CD1c-positive myeloid dendritic cell (primary cell): ENCODE measurements at regions not wholly inside any gene's neighbourhood (a gene's known extent, or its start where the extent isn't known, plus 50 kb on each side); places are given as distances from the start of the nearest gene placed in this dataset.
"Not testable (repeated sequence)": the region's sequence is repeated elsewhere in the genome, so short reads cannot be mapped to it uniquely, and the experiment has no call there.

Source experiments
- DNase-seq: peaks from one replicate; pipeline ENCODE4 v3.0.0-alpha.2; 2016; ENCODE audit errors: extremely low spot score

DNA sequence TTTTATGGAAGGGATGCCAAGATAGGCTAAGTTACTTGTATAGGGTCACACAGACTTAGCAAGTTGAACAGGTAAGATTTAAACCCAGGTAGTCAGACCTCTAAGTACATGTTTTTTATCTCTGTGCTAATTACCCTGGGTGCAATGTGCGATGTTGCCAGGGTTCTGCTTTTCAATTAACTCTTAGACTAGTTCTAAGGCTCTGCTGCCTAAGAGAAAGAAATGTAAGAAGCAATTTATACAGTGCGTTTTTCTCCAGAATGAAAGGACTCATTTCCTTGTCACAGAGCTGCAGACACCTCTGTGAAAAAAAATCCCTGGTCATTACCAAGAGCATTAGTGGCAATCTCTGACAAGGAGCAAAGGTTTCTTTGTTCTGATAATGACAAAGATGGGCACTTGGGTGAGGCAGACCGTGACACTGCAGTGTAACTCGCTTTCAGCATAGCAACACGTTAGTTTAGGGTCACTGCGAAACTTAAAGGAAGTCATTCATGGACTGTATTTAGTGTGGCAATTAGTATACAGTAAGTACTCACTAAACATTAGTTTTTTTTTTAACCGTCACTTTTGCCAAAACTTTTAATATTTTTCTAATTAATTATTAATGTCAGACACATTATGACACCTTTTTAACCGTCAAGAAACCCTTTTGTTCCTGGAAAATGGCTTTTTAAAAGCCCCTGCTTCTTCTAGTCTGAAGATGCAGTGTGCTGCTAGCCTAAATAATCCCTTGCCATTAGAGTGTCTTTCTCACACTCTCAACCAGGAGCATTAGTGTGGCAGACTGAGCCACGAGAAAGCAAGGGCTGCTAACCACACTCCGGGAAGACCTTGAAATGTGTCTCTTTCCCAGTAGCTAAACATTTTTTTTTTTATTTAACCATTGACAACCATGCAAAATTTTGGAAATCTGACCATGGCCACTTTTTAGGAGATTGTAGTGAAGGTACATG is 520.0 kb upstream of the C9orf72 start:
- DNase-seq, result no peak

DNA sequence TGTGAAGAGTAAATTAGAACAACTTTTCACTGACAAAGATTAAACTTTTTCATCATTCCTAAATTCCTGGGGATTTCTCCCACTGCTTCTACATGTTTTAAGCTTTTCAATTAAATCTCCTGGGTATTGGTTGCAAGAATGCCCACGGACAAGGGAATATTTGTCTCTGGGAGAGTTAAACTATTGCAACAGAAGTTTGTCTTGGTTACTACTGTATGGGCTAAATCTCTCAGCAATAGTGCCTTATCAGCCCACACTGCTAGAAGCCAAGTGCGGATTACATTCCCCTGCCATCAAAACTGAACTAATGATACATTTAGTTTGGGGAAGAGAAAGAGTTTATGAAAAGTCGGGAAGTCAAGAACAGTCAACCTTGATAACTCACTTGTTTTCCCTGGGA is 528.2 kb upstream of the C9orf72 start:
- no peak for DNase-seq

DNA sequence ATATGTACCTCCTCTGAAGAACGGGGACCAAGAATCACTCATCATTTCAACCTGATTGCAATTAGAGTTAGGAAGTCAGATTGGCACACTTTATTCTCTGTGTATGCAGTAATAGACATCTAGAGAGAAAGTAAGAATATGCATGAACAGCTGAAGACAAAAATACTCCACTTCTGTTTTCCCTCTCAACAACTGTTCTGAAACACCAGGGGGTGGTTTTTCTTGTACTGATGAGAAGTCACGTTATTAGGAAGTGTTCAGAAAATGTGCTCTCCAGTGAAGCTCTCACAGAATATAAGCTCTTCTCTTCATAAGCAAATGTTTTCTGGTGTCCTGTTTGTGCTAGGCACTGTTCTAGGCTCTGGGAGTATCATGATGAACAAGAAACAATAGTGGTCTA is 531.7 kb upstream of the C9orf72 start:
- DNase-seq, result no peak

DNA sequence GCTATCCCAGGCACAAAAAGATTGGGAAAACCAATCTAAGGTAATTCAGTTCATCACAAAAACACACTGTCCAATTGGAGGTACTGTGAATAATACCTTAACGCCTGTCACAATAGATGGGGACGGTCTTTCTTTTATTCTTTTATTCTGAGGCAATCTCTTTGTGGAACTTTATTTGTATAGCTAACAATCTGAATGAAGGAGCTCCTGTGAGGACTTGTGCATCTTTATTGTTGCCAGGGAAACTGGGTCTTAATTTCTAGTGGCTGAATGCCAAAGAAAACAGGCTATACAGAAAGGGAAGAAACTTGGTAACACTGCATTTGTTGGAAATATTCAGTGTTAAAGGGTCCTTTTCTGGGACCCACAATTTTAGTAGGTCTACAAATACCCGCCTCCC is 546.9 kb upstream of the C9orf72 start:
- DNase-seq, result no peak

DNA sequence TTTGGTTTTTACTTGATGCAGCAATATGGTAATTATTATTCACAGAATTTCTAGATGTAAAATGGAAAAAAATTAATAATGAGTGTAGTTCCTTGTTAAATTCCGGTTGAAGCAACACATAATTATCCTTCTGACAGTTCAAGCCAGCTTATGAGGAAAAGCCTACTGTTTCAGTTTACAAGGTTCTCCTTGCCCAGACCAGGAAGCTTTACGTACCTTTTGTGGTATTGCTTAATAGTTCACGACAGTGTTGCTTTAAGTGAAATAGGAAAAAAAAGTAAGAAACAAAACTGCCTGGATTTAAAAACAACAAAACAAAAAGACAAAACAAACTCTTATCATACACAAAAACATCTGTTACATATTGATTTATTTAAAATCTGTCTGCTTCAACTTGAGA is 547.3 kb upstream of the C9orf72 start:
- no peak for DNase-seq

DNA sequence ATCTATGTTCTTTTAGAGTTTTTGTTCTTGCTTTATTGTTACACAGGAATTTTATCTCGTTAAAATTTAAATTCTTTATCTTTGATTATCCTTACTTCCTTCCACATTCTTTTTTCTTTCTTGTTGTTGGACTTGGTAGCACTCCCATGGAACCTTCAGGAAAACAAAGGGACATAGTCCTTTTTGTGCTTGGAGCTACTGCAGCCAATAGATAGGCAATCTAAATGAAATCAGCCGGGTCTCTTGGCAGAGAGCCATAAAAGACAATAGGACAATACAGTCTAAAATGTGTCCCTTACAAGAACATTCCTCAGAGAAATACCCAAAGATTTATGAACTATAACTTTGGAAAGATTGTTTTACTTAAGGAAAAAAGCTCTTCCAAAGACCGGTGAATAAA is 548.1 kb upstream of the C9orf72 start:
- no peak for DNase-seq

DNA sequence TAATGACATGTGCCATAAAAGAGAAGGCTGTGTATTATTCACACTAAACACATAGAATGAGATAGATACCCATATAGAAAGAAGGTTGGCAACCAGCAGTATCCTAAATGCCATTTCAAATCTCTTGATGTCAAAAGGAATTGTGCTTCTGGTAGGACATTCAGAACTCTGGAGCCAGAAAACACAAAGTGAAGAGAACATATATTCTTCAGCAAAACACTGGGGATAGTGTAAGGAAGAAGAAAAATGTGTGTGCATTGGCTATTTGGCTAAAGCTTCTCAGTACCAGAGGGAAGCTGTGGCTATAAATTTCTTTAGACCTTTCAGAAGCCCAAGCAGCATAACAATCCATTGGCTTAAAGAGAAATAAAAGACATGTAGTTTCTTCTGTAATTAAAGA is 551.6 kb upstream of the C9orf72 start:
- no peak for DNase-seq

DNA sequence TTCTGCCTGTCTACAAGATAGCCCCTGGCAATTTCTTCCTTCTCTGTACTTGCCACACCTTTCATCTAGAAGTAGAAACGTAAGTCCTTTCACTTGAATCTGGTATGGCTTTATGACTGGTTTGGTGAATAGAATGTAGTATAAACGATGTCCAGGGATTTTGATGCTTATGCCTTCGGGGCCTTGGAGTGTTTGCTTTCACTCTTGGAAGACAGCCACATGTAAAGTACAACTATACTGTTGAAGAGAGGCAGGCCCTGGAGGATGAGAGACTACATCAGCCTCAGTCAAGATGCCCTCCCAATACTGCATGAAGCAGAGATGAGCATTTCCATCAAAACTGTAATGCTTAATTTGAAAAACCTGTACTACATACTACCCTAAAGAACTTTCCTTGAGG is 553.8 kb upstream of the C9orf72 start:
- DNase-seq, result no peak

DNA sequence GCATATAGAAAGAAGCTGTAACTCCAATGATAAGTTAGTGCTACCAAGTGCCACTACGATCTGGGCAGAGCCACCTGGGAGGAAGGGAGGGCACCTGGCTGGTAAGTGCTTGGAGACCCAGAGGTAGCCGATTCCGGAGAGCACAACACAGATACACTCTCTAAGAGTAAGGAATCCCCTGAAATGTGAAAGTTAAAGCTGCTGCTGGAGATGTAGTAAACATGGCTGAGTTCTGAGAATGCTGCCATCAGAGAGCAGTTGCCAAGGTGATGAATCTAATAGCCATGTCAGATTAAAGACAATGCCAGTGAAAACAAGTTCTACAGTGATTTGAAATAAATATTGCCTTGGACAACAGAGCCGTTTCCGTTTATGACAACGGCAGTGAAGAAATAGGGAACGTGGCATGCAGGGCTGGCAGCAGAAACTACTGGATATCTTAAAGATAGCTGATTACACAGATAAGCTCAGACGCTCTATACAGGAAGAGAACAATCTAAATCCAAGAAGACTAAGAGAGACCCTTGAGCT is 561.2 kb upstream of the C9orf72 start:
- no peak for DNase-seq

DNA sequence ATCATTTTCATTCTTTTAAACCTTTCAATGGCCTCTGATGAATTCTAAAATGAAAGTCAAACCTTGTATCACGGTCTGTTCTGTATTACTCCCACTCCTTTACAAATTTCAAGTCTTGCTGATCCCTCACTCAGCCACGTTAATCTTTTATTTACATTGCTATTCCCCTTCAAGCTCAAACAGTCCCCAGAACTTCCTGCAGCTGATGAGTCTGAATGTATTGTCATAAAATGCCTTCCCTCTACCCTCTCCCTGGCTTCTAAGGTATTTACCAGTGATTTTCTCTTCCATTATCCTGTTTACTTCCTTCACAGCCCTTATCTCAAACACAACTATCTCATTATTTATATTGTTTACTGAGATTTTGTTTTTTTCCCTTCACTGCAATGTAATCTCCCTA is 562.3 kb upstream of the C9orf72 start:
- DNase-seq, result no peak

DNA sequence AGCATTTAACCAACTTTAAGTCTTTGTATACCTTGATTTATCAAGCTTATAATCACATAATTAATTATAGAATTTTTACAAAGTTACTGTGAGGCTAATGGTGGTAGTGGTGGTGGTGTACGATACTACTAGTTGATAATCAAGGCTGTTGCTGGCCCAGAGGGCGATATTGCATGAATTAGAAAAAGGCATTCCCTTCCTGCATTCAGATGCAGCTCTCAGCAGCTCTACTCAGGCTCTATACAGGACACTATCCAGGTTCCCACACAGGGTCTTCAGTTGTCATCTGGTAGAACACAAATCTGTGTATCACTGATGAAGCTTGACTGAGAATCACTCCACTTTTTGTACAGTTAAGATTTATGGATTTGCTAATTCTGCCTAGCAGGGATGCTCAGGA is 562.8 kb upstream of the C9orf72 start:
- no peak for DNase-seq

DNA sequence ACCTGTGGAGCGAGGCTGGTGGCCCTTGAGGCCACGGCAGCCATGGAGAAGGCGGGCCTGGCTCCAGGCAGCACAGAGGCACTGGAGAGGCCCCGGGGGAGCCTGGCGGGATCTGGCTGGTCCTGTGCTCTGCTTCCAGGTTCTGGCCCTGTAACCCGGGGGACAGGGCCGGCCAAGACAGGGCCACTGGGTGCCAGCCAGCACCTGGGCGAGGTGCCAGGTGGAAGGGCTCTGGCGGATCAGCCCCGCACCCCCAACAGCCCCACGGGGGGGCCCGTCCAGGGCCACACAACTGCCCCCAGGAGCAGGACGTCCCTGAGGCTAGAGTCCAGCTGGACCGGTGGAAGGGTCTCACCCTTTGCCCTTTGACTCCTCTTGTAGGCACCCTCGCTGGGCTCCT is 574.1 kb upstream of the C9orf72 start:
- DNase-seq, result not testable (repeated sequence)

DNA sequence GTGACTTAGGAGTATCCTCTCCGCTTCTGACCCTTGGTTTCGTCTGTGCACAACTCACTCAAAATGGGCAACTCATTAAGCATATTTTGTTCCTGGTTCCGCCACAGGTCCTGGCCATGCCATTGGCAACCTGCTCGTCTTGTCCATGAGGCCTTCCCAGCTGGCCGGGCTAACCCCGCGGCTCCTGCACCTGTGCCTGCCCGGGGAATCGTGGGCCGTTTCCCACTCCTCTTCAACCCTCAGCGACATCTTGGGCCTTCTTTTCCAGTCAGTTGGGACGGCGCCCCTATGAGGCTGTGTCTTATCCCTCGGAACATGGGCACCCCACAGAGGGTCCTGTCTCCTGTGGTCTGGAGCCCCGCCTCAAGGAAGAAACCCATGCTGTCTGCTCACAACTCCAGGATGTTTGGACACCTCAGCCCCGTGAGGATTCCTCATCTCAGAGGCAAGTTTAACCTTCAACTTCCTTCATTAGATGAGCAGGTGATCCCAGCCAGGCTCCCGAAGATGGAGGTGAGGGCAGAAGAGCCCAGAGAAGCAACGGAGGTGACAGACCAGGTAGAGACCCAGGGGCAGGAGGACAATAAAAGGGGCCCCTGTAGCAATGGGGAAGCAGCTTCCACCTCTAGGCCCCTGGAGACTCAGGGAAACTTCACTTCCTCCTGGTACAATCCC is 574.8 kb upstream of the C9orf72 start:
- DNase-seq, result not testable (repeated sequence)

DNA sequence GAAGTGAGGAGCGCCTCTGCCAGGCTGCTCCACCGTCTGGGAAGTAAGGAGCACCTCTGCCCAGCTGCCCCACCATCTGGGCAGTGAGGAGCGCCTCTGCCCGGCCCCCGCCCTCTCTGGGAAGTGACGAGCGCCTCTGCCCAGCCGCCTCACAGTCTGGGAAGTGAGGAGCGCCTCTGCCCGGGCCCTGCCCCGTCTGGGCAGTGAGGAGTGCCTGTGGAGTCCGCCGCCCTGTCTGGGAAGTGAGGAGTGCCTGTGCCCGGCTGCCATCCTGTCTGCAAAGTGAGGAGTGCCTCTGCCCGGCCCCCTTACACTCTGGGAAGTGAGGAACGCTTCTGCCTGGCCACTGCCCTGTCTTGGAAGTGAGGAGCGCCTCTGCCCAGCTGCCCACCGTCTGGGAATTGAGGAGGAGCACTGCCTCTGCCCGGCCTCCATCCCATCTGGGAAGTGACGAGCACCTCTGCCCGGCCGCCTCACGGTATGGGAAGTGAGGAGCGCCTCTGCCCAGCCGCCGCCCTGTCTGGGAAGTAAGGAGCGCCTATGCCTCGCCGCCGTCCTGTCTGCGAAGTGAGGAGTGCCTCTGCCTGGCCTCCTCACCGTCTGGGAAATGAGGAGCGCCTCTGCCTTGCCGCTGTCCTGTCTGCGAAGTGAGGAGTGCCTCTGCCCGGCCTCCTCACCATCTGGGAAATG is 576.2 kb upstream of the C9orf72 start:
- DNase-seq, result not testable (repeated sequence)

DNA sequence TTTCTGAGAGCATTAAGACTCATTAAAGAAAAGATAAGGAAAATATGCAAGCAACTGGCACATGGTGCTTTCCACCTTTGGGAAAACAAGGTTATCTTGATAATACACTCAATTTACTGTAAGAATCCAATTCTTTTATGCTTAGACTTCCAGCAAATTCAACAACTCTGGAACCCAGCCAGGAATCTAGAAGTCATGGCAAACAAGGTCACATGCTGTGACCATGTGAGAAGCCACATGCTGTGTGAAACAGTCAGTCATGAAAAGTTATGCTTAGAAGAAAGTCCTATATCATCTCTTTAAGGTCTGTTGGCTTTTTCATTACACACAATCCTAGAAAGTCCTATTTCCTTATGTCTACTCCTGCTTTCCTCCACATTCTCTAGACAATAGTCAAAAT is 581.8 kb upstream of the C9orf72 start:
- no peak for DNase-seq

DNA sequence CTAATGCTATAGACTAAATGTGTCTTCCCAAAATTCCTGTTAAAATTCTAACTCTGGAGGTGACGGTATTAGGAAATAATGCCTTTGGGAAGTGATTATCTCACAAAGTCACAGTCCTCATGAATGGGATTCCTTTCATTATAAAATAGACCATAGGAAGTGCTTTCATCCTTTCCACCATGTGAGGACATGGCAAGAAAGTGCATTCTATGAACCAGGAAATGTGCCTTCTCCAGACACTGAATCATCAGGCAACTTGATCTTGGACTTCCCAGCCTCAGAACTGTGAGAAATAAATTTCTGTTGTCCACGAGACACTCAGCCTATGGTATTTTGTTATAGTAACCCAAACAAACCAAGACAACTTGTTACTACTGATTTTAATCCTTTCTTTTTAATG is 582.4 kb upstream of the C9orf72 start:
- no peak for DNase-seq

DNA sequence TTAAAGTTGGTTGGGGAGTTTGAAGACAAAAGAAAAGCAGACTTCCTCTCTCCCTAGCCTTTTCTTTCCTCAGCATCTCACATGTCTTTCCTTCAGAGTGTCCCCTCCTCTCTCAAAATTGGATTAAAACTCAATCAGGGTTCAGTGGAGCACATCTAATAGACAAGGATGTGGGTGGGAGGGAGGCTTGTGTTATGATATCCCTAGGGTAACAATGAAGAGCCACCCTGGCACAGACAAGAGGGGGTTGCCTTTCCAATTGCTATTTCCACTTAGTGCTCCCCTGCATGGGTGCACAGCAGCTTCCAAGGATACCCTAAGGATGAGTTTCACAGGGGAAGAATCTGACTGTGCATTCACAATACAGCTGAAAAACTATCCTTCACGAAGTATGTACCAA is 585.2 kb upstream of the C9orf72 start:
- no peak for DNase-seq

DNA sequence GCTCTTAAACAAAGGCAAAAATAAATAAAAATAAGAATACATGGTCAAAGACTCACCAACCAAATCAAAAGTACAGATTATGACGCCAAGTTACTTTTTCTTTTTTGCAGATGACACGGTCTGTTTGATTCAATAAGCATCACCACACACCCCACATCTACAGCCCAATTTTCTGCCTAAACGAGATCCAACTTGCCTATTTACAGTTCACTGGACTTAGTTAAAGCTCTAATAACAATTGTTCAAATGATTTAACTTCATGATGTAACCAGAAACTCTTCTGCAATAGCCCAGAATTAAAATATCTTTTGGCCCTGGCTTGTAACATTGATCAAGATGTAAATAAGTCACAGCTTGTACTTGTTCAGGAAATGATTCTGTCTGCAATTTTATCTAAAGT is 590.3 kb upstream of the C9orf72 start:
- DNase-seq, result no peak

DNA sequence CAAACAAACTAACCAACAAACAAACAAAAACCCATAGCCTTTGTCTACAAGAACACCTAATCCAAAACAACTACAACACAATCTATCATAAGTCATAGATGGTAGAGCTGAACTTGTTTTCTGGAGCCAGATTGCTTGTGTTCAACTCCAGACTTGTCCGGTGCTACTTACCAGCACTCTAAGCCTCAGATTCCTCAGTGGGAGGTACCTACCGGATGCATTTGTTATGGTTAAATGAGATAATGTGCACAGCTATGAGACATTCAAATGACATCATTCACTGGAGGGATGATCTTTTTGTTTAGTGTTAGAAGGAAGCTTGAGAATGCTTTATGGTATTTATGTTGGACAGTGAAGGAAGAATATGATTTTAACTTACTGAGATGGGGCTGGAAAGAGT is 592.9 kb upstream of the C9orf72 start:
- no peak for DNase-seq

DNA sequence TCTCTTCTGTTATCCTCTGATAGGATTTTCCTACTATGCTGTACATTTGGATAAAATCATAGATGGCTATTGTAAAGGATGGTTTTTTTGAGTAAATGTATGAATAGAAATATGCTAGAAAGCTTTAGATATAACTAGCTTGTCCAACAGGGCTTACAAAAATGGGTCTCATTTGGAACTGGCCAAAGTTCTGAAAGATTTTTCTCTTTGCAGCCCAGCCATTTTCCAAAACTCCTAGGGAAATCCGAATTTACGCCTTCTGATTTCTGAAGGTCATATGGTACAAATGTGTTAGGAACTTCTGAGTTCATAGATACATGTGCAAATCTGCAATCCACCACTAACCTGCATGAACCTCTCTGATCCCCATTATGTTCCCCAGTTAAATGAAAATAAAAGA is 603.9 kb upstream of the C9orf72 start:
- DNase-seq, result no peak

DNA sequence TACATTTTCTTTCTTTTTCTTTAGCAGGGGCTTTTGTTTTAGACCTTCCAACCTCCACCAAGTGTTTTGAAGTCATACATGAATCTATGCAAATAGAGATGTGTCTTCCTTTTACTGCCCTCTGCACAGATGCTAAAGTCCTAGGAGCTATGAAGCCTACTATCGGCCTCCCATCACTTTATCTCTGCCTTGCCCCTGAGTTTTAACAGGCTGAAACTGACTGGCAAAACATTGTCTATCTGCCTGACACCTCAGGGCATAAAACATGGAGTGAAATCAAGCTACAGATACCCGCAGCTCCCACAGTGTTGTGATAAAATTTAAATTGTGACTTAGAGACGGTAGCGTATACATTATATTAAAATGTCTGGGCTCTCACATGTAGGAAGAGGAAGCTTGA is 604.6 kb upstream of the C9orf72 start:
- DNase-seq, result no peak

DNA sequence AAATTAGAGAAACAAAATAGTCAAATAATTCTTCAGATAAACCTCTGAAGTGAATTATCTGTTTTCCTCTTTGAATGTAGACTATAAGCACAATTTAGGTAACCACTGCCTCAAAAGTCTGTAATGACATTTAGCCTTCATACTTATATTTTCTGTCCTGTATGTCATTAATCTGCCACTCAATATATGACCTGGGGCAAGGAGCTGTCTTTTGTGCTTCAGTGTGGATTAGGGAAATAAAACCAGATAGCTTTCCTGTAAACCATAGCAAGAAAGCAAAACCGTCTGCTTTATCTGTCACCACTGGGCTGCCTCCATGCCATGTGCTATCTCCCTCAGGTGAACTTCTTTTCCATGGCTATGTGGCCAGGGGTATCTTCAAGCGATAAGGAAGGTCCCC is 606.6 kb upstream of the C9orf72 start:
- DNase-seq, result no peak
